AG04450 (cell line): ENCODE measurements at regions not wholly inside any gene's neighbourhood (a gene's known extent, or its start where the extent isn't known, plus 50 kb on each side); places are given as distances from the start of the nearest gene placed in this dataset.

ENCODE experiments used
- CTCF ChIA-PET: fragments of 300-600, 350-600 bp; formaldehyde crosslinking; extraction: SDS; loops from one replicate; lab custom pipeline; 2022; ENCODE audit warnings: antibody characterized with exemption, inconsistent platforms; lab: Charles Lee
- POLR2A ChIA-PET: fragments of 350-600 bp; formaldehyde crosslinking; extraction: SDS; loops from one replicate; lab custom pipeline; 2021; ENCODE audit warnings: antibody characterized with exemption, inconsistent platforms; lab: Yijun Ruan, JAX
- DNase-seq: peaks from one replicate; pipeline ENCODE4 v3.0.0-alpha.2; 2011; ENCODE audit warnings: low read depth, low spot score
- H3K27ac ChIP-seq: one replicate; pipeline ENCODE4 v1.5.1; 2012; ENCODE audit warnings: low read depth, low read length, control low read depth
- H3K27me3 ChIP-seq: one replicate; pipeline ENCODE4 v1.6.0; 2012; ENCODE audit warnings: low read length; ENCODE audit not compliant: control insufficient read depth, insufficient read depth
- H3K4me3 ChIP-seq: 2 replicates; pipeline ENCODE4 v1.5.1; 2011; ENCODE audit warnings: mild to moderate bottlenecking, low read depth, low read length, control low read depth
- H3K9me3 ChIP-seq: 2 replicates; pipeline ENCODE4 v1.5.1; 2012; ENCODE audit warnings: low read length; ENCODE audit not compliant: control insufficient read depth, insufficient read depth
- TF ChIP-seq, protein P1 (sequence below): IDR thresholded peaks from 2 replicates; pipeline ENCODE4 v1.5.1; 2011; ENCODE audit warnings: low read depth, low read length, control low read depth, inconsistent platforms

DNA sequence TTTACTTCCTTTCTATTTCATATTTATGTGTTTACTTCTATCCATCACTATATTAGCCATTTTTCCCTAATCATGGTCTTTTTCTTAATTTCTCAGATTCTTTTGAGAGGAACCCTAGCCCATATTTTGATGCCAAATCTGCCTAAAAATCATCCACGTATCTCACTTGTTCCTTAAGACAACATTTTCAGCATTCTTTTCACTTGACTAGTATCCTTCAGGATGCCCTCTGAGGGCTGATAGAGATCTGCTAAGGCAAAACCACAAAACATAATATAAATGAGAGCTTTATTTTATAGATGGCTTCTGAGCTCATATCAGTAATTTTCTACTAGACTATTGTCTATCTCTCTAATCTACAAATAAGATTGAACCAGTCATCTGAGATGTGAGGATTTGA, 341.9 kb downstream of the GPM6A start:
- H3K27me3 ChIP-seq: no peaks in the 10 kb centered on the region
- no peak for DNase-seq
- no peak overlapping the region for H3K4me3 ChIP-seq
- TF ChIP-seq, protein P1, sequence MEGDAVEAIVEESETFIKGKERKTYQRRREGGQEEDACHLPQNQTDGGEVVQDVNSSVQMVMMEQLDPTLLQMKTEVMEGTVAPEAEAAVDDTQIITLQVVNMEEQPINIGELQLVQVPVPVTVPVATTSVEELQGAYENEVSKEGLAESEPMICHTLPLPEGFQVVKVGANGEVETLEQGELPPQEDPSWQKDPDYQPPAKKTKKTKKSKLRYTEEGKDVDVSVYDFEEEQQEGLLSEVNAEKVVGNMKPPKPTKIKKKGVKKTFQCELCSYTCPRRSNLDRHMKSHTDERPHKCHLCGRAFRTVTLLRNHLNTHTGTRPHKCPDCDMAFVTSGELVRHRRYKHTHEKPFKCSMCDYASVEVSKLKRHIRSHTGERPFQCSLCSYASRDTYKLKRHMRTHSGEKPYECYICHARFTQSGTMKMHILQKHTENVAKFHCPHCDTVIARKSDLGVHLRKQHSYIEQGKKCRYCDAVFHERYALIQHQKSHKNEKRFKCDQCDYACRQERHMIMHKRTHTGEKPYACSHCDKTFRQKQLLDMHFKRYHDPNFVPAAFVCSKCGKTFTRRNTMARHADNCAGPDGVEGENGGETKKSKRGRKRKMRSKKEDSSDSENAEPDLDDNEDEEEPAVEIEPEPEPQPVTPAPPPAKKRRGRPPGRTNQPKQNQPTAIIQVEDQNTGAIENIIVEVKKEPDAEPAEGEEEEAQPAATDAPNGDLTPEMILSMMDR: no peak
- POLR2A ChIA-PET: no interaction called here
- no peak overlapping the region for H3K27ac ChIP-seq
- peaks cover 11% of the 10 kb centered on the region for H3K9me3 ChIP-seq
- CTCF ChIA-PET: no interaction called here

DNA sequence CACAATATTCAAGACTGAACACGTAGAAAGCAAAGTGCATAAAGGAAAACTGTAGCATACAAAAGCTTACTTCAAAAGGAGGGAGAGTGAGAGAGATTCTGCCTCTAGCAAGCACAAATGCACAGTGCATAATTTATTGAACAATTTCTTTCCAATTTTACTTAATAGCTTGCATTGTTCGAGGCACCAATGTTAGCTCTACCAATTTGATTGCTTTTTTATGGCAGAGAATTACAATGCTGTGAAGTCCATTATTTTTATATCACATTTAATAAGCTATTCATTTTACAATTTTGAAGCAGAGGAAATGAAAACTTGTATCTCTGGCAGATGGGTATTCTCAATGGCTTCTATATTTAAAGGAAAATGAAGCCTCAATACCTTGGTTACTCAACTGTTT, 331.7 kb downstream of the GPM6A start:
- ChIA-PET CTCF (no interaction called here), POLR2A (no interaction called here)
- H3K27me3 ChIP-seq: no peaks in the 10 kb centered on the region
- H3K27ac ChIP-seq: no peak overlapping the region
- DNase-seq: no peak
- TF ChIP-seq, protein P1: no peak
- H3K9me3 ChIP-seq: peaks cover 8% of the 10 kb centered on the region
- H3K4me3 ChIP-seq: no peak overlapping the region

DNA sequence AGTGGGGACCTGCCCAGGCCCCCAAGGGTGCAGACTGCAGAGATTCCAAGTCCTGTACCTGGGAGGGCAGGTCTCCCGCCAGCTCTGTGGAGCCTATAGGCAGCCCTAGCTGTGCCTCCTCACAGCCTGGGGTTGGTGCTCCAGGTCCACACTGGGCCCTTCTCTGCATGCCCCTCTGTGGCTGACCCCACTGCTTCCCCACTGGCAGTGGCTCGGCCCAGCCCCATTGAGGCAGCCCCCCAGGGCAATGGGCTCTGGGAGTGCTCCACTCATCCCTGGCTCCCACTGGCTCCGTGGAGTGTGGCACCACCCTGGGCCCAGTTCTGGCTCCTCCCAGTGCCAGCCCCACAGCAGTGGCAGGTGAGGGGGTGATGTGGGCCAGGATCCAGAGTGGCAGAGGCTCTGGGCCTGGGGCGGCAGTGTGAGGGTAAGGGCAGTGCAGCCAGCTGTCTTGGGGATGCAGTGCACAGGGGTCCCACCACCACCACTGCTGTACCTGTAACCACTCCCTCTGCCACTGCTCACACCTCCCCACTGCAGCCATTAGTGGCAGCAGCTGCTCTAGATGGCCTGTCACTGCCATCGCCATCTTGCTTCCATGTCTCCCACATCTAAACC, 312.2 kb downstream of the GPM6A start:
- TF ChIP-seq, protein P1: no peak
- ChIA-PET POLR2A (no interaction called here), CTCF (no interaction called here)
- no peak overlapping the region for H3K27ac ChIP-seq
- H3K4me3 ChIP-seq: no peak overlapping the region
- H3K9me3 ChIP-seq: peaks cover 27% of the 10 kb centered on the region
- DNase-seq: no peak
- no peaks in the 10 kb centered on the region for H3K27me3 ChIP-seq

DNA sequence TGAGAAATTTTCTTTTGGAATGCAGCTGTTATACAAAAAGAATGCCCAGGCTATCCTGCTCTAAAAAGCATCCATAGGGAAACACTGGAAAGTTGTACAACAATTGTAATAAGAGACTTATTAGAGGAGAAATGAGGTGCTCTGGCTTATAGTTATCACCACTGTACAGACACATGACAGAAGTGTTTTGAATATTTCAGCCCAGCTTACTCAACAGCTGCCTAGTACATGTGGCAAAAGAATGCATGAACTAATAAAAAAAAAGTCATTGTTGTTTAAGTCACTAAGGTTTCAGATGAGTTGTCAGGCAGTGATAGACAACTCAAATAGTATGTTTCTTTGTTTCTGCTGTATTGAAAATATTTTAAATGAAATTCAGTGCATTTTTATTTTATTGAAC, 307.7 kb downstream of the GPM6A start:
- ChIA-PET CTCF (no interaction called here), POLR2A (no interaction called here)
- Histone ChIP-seq H3K9me3 (peaks cover 9% of the 10 kb centered on the region), H3K4me3 (no peak overlapping the region), H3K27ac (no peak overlapping the region), H3K27me3 (no peaks in the 10 kb centered on the region)
- DNase-seq: no peak
- TF ChIP-seq, protein P1: no peak

DNA sequence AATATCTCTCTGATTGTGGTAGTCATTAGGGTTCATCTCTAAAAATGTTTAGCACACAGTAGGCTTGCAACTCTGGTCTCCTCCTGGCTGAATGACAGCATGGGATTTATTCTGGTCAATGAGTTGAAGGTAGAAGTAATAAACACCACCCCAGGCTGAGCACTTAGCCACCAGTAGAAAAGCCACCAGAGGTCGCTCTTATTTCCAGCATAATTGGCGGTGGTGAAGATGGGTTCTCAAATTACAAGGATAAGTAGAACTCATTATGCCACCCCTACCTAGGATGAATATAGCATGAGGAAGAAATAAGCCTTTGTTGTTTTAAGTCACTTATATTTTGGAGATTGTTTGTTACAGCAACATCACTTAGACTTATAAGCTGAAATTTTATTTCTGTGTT, 302.7 kb downstream of the GPM6A start:
- Histone ChIP-seq H3K27me3 (no peaks in the 10 kb centered on the region), H3K9me3 (no peaks in the 10 kb centered on the region; the same call in 1 of the 2 replicates), H3K27ac (no peak overlapping the region), H3K4me3 (no peak overlapping the region)
- ChIA-PET POLR2A (no interaction called here), CTCF (no interaction called here)
- TF ChIP-seq, protein P1: no peak
- DNase-seq: no peak
